ENCODE measurements at regions not wholly inside any gene's neighbourhood (a gene's known extent, or its start where the extent isn't known, plus 50 kb on each side); places are given as distances from the start of the nearest gene placed in this dataset.

- TF ChIP-seq POLR2A (IDR thresholded peaks at IDR 0.05) (no peak), CTCF (IDR thresholded peaks at IDR 0.05) (no peak), POLR2AphosphoS5 (IDR thresholded peaks at IDR 0.05) (no peak)
Measured at GRCh38 chr5:171614511-171614910, 171.1 kb upstream of the SMIM23 start.

Measured in suprapubic skin (tissue), 4 donors.